Ishikawa (cell line): ENCODE measurements at regions not wholly inside any gene's neighbourhood (a gene's known extent, or its start where the extent isn't known, plus 50 kb on each side); places are given as distances from the start of the nearest gene placed in this dataset.

Experiments used
- CEBPB ChIP-seq: IDR thresholded peaks from 2 replicates; pipeline ENCODE4 v1.6.1; 2012
- CREB1 ChIP-seq: IDR thresholded peaks from 2 replicates; pipeline ENCODE4 v1.6.1; 2012; ENCODE audit warnings: low read depth
- EP300 ChIP-seq: IDR thresholded peaks from 2 replicates; pipeline ENCODE4 v1.6.1; 2012; ENCODE audit warnings: borderline replicate concordance
- RAD21 ChIP-seq: IDR thresholded peaks from 2 replicates; pipeline ENCODE4 v1.6.1; 2012; ENCODE audit warnings: low read depth
- TAF1 ChIP-seq: IDR thresholded peaks from 2 replicates; pipeline ENCODE4 v1.6.1; 2012; ENCODE audit warnings: low read depth, mild to moderate bottlenecking
- TCF12 ChIP-seq: IDR thresholded peaks from 2 replicates; pipeline ENCODE4 v1.6.1; 2012; ENCODE audit warnings: low read depth
- ZBTB7A ChIP-seq: IDR thresholded peaks from 2 replicates; pipeline ENCODE4 v1.6.1; 2012; ENCODE audit warnings: low read depth
- TF ChIP-seq, protein P1 (sequence below): IDR thresholded peaks from 2 replicates; pipeline ENCODE4 v1.6.1; 2012; ENCODE audit warnings: low read depth, mild to moderate bottlenecking

GRCh38 chr7:375901-376305 lies 85.9 kb downstream of the FOXL3 start:
- TF ChIP-seq CREB1 (no peak), CEBPB (no peak), TAF1 (no peak), ZBTB7A (no peak), TCF12 (no peak), EP300 (no peak), RAD21 (no peak)
- TF ChIP-seq, protein P1, sequence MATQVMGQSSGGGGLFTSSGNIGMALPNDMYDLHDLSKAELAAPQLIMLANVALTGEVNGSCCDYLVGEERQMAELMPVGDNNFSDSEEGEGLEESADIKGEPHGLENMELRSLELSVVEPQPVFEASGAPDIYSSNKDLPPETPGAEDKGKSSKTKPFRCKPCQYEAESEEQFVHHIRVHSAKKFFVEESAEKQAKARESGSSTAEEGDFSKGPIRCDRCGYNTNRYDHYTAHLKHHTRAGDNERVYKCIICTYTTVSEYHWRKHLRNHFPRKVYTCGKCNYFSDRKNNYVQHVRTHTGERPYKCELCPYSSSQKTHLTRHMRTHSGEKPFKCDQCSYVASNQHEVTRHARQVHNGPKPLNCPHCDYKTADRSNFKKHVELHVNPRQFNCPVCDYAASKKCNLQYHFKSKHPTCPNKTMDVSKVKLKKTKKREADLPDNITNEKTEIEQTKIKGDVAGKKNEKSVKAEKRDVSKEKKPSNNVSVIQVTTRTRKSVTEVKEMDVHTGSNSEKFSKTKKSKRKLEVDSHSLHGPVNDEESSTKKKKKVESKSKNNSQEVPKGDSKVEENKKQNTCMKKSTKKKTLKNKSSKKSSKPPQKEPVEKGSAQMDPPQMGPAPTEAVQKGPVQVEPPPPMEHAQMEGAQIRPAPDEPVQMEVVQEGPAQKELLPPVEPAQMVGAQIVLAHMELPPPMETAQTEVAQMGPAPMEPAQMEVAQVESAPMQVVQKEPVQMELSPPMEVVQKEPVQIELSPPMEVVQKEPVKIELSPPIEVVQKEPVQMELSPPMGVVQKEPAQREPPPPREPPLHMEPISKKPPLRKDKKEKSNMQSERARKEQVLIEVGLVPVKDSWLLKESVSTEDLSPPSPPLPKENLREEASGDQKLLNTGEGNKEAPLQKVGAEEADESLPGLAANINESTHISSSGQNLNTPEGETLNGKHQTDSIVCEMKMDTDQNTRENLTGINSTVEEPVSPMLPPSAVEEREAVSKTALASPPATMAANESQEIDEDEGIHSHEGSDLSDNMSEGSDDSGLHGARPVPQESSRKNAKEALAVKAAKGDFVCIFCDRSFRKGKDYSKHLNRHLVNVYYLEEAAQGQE, result no peak
